GM12892 (cell line): ENCODE measurements at regions not wholly inside any gene's neighbourhood (a gene's known extent, or its start where the extent isn't known, plus 50 kb on each side); places are given as distances from the start of the nearest gene placed in this dataset.

Source experiments
- POLR2A ChIP-seq: IDR thresholded peaks from 2 replicates; pipeline ENCODE4 v1.6.1; 2011; ENCODE audit warnings: low read depth, low read length, control low read depth
- POLR2AphosphoS5 ChIP-seq: IDR thresholded peaks from 2 replicates; pipeline ENCODE4 v1.6.1; 2011; ENCODE audit warnings: low read depth, low read length, control low read depth
- TAF1 ChIP-seq: IDR thresholded peaks from 2 replicates; pipeline ENCODE4 v1.6.1; 2011; ENCODE audit warnings: low read depth, mild to moderate bottlenecking, control low read depth, low read length, borderline replicate concordance

DNA sequence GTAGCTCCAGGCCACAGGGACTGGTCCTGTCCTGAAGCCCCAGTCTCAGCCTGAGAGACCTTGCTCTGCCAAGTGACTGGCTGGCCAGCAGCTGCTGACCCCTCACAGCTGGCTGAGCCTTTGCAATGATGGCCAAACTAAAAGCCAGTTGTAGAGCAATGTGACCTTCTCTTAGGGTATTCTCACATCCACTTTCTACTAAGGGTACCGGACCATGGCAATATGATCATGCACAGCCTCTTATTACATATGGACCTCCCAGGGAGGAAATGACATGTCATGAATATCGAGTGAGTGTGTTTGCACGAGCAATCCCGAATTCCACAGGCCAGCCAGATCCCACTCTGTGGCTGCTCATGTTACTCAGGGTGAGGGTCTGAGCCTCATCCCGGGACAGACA, 213.9 kb downstream of the VAPA start:
- TF ChIP-seq POLR2A (no peak), POLR2AphosphoS5 (no peak), TAF1 (no peak)
